CD14-positive monocyte (primary cell): ENCODE measurements at regions not wholly inside any gene's neighbourhood (a gene's known extent, or its start where the extent isn't known, plus 50 kb on each side); places are given as distances from the start of the nearest gene placed in this dataset.

Experiments used
- DNase-seq, 3 donors: peaks; one replicate each; pipeline ENCODE4 v3.0.0-alpha.2; 2011 to 2022
- H2AFZ ChIP-seq: 2 replicates; pipeline ENCODE4 v1.6.0; 2012; ENCODE audit warnings: mild to moderate bottlenecking, low read depth, low read length, inconsistent platforms; ENCODE audit not compliant: insufficient read depth, poor library complexity, severe bottlenecking
- H3K27ac ChIP-seq, 2 donors: 1 replicate in 1 of 2; 2 replicates in 1 of 2; pipeline ENCODE4 v1.5.1; 2012 to 2013; ENCODE audit warnings: low read length in 2 of 2, control low read depth in 1 of 2, inconsistent platforms in 1 of 2, low read depth in 1 of 2, mild to moderate bottlenecking in 1 of 2
- H3K27me3 ChIP-seq, 2 donors: one replicate each; pipeline versions ENCODE4 v1.6.0 to v1.6.1; 2011 to 2013; ENCODE audit warnings: low read length in 2 of 2; ENCODE audit not compliant: control insufficient read depth in 2 of 2, insufficient read depth in 2 of 2
- H3K36me3 ChIP-seq, 2 donors: replicated peaks in 1 of 2; 1 replicate in 1 of 2; 2 replicates in 1 of 2; pipeline versions ENCODE4 v1.5.1 to v1.6.1; 2012 to 2013; ENCODE audit warnings: low read length in 2 of 2, control low read depth in 1 of 2, inconsistent platforms in 1 of 2, mild to moderate bottlenecking in 1 of 2; ENCODE audit not compliant: insufficient read depth in 2 of 2, control insufficient read depth in 1 of 2
- H3K4me1 ChIP-seq, 2 donors: 1 replicate in 1 of 2; 2 replicates in 1 of 2; pipeline versions ENCODE4 v1.5.1 to v1.6.1; 2012 to 2013; ENCODE audit warnings: low read length in 2 of 2, control low read depth in 1 of 2, inconsistent platforms in 1 of 2, mild to moderate bottlenecking in 1 of 2, moderate library complexity in 1 of 2; ENCODE audit not compliant: insufficient read depth in 2 of 2, control insufficient read depth in 1 of 2
- H3K4me2 ChIP-seq: replicated peaks from 2 replicates; pipeline ENCODE3; 2012; ENCODE audit warnings: low read length, moderate library complexity, mild to moderate bottlenecking; ENCODE audit not compliant: poor library complexity, severe bottlenecking; ENCODE audit errors: extremely low read depth
- H3K4me3 ChIP-seq, 3 experiments: fragments of 200-600 bp in 1 of 3; sonication (generic) in 1 of 3; replicated peaks in 1 of 3; 1 replicate in 2 of 3; 2 replicates in 1 of 3; pipeline ENCODE4 v1.5.1; 2011 to 2013; ENCODE audit warnings: low read length in 3 of 3, mild to moderate bottlenecking in 3 of 3, control low read depth in 2 of 3, low read depth in 2 of 3, inconsistent platforms in 1 of 3, moderate library complexity in 1 of 3
- H3K79me2 ChIP-seq: 2 replicates; pipeline ENCODE4 v1.6.0; 2012; ENCODE audit warnings: mild to moderate bottlenecking, control low read depth, inconsistent platforms, low read length, moderate library complexity; ENCODE audit not compliant: insufficient read depth
- H3K9ac ChIP-seq: 2 replicates; pipeline ENCODE4 v1.6.0; 2017; ENCODE audit warnings: low read length, mild to moderate bottlenecking; ENCODE audit not compliant: insufficient read depth, poor library complexity, severe bottlenecking
- H3K9me3 ChIP-seq, 2 donors: replicated peaks in 1 of 2; 1 replicate in 1 of 2; 2 replicates in 1 of 2; pipeline versions ENCODE4 v1.5.1 to v1.6.1; 2012 to 2013; ENCODE audit warnings: low read length in 2 of 2, control low read depth in 1 of 2; ENCODE audit not compliant: control insufficient read depth in 1 of 2, insufficient read depth in 1 of 2
- H4K20me1 ChIP-seq: 2 replicates; pipeline ENCODE4 v1.6.0; 2012; ENCODE audit warnings: mild to moderate bottlenecking, low read length, control low read depth, moderate library complexity; ENCODE audit not compliant: insufficient read depth
- H3K27ac Mint-ChIP-seq, 7 donors: one replicate each; pipeline ENCODE4 v1.8.0; 2020; ENCODE audit warnings: mild to moderate bottlenecking in 7 of 7, mixed read lengths in 7 of 7, moderate library complexity in 6 of 7, inconsistent platforms in 2 of 7
- H3K27me3 Mint-ChIP-seq, 3 donors: one replicate each; pipeline ENCODE4 v1.8.0; 2021 to 2022; ENCODE audit warnings: low read depth in 3 of 3, mild to moderate bottlenecking in 3 of 3, mixed read lengths in 3 of 3, moderate library complexity in 3 of 3, inconsistent platforms in 1 of 3
- H3K36me3 Mint-ChIP-seq, 2 donors: one replicate each; pipeline ENCODE4 v1.8.0; 2020; ENCODE audit warnings: mixed read lengths in 2 of 2, inconsistent platforms in 1 of 2, mild to moderate bottlenecking in 1 of 2
- H3K4me1 Mint-ChIP-seq: one replicate; pipeline ENCODE4 v1.8.0; 2020; ENCODE audit warnings: mild to moderate bottlenecking, mixed read lengths
- H3K4me3 Mint-ChIP-seq, 2 donors: one replicate each; pipeline ENCODE4 v1.8.0; 2020; ENCODE audit warnings: mild to moderate bottlenecking in 2 of 2, mixed read lengths in 2 of 2, moderate library complexity in 1 of 2
- H3K9me3 Mint-ChIP-seq, 7 donors: one replicate each; pipeline ENCODE4 v1.8.0; 2020 to 2022; ENCODE audit warnings: mixed read lengths in 7 of 7, mild to moderate bottlenecking in 6 of 7, moderate library complexity in 6 of 7, inconsistent platforms in 2 of 7
- WGBS: methylation state at CpG from one replicate; pipeline ENCODE4 v1.1.5; 2013; ENCODE audit warnings: missing lambda C conversion rate; ENCODE audit not compliant: insufficient coverage; 5-methylcytosine and 5-hydroxymethylcytosine counted together
- intact Hi-C, 2 donors: fragments of 100-400 bp; cut with micrococcal nuclease; formaldehyde crosslinking; loops; one replicate each; pipeline versions ENCODE4 v1.15.0 to v1.15.1; 2023
- TF ChIP-seq, protein P1 (sequence below): fragments of 200-600 bp; IDR thresholded peaks from one replicate; pipeline ENCODE4 v1.8.0; 2022; ENCODE audit warnings: antibody characterized with exemption, mild to moderate bottlenecking

DNA sequence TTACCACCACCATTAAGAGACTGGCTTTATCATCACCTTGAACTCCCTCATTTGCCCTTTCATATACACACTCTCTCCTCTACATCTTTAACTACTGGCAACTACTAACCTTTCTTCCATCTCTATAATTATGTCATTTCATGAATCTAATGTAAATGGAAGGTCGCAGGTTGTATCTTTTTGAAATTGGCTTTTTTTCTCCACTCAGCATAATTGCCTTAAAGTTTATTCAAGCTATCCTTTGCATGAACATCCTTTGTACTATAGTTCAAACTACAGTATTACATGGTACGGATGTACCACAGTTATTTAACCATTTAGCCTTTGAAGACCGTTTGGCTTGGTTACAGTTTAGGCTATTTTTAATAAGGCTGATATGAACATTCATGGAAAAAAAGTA is 129.5 kb upstream of the ZNF804A start:
- no CpG with 5 or more reads among the region's 3 CpGs for WGBS
- Histone ChIP-seq H3K4me1 (no peaks in the 10 kb centered on the region), H3K4me3 (no peak overlapping the region), H2AFZ (no peak overlapping the region), H3K79me2 (no peaks in the 10 kb centered on the region), H3K27ac (no peak overlapping the region), H3K36me3 (no peaks in the 10 kb centered on the region), H3K9me3 (peaks cover 0 to 2% of the 10 kb centered on the region in 2 donors), H3K27me3 (no peaks in the 10 kb centered on the region), H3K9ac (no peak overlapping the region), H3K4me2 (no peak overlapping the region), H4K20me1 (no peaks in the 10 kb centered on the region)
- no peak overlapping the region for H3K27ac Mint-ChIP-seq
- no peak for DNase-seq
- H3K4me3 Mint-ChIP-seq, result no peak overlapping the region
- no peaks in the 10 kb centered on the region for H3K36me3 Mint-ChIP-seq
- peaks cover 0 to 8% (median 2%) of the 10 kb centered on the region in 7 donors for H3K9me3 Mint-ChIP-seq
- H3K27me3 Mint-ChIP-seq, result peaks cover 0 to 3% (median 0%) of the 10 kb centered on the region in 3 donors
- intact Hi-C loops, result no loop called here
- no peaks in the 10 kb centered on the region for H3K4me1 Mint-ChIP-seq
- TF ChIP-seq, protein P1, sequence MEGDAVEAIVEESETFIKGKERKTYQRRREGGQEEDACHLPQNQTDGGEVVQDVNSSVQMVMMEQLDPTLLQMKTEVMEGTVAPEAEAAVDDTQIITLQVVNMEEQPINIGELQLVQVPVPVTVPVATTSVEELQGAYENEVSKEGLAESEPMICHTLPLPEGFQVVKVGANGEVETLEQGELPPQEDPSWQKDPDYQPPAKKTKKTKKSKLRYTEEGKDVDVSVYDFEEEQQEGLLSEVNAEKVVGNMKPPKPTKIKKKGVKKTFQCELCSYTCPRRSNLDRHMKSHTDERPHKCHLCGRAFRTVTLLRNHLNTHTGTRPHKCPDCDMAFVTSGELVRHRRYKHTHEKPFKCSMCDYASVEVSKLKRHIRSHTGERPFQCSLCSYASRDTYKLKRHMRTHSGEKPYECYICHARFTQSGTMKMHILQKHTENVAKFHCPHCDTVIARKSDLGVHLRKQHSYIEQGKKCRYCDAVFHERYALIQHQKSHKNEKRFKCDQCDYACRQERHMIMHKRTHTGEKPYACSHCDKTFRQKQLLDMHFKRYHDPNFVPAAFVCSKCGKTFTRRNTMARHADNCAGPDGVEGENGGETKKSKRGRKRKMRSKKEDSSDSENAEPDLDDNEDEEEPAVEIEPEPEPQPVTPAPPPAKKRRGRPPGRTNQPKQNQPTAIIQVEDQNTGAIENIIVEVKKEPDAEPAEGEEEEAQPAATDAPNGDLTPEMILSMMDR, result no peak

GRCh38 chr2:184472481-184472880 is 125.8 kb upstream of the ZNF804A start:
- 100% methylated on average over 1 of the region's 1 CpG for WGBS
- no peak for DNase-seq
- TF ChIP-seq, protein P1, result no peak

More at GRCh38 chr2:184472481-184472880, 125.8 kb upstream of the ZNF804A start:
- no peaks in the 10 kb centered on the region for H4K20me1 ChIP-seq
- no peak overlapping the region for H3K27ac Mint-ChIP-seq
- no peak overlapping the region for H3K4me3 Mint-ChIP-seq
- H3K27me3 ChIP-seq, result no peaks in the 10 kb centered on the region
- H3K9ac ChIP-seq, result no peak overlapping the region
- intact Hi-C loops, result no loop called here
- no peaks in the 10 kb centered on the region for H3K36me3 Mint-ChIP-seq
- no peaks in the 10 kb centered on the region for H3K4me1 Mint-ChIP-seq
- H3K27me3 Mint-ChIP-seq, result peaks cover 0 to 5% (median 1%) of the 10 kb centered on the region in 3 donors
- no peaks in the 10 kb centered on the region for H3K79me2 ChIP-seq
- H3K9me3 Mint-ChIP-seq, result peaks cover 0 to 2% (median 0%) of the 10 kb centered on the region in 7 donors
- no peaks in the 10 kb centered on the region for H3K4me1 ChIP-seq
- H3K4me2 ChIP-seq, result no peak overlapping the region
- no peak overlapping the region for H2AFZ ChIP-seq
- H3K9me3 ChIP-seq, result peaks cover 0 to 2% of the 10 kb centered on the region in 2 donors
- H3K4me3 ChIP-seq, result no peak overlapping the region
- no peak overlapping the region for H3K27ac ChIP-seq
- no peaks in the 10 kb centered on the region for H3K36me3 ChIP-seq
